GM10266 (cell line): ENCODE measurements at regions not wholly inside any gene's neighbourhood (a gene's known extent, or its start where the extent isn't known, plus 50 kb on each side); places are given as distances from the start of the nearest gene placed in this dataset.

ENCODE experiments used
- DNase-seq: peaks from one replicate; pipeline ENCODE4 v3.0.0; 2012; ENCODE audit errors: extremely low spot score
- TF ChIP-seq, protein P1 (sequence below): IDR thresholded peaks from 2 replicates; pipeline ENCODE4 v1.5.1; 2012; ENCODE audit warnings: mild to moderate bottlenecking, low read depth; ENCODE audit not compliant: control insufficient read depth, insufficient read depth; ENCODE audit errors: missing control alignments

DNA sequence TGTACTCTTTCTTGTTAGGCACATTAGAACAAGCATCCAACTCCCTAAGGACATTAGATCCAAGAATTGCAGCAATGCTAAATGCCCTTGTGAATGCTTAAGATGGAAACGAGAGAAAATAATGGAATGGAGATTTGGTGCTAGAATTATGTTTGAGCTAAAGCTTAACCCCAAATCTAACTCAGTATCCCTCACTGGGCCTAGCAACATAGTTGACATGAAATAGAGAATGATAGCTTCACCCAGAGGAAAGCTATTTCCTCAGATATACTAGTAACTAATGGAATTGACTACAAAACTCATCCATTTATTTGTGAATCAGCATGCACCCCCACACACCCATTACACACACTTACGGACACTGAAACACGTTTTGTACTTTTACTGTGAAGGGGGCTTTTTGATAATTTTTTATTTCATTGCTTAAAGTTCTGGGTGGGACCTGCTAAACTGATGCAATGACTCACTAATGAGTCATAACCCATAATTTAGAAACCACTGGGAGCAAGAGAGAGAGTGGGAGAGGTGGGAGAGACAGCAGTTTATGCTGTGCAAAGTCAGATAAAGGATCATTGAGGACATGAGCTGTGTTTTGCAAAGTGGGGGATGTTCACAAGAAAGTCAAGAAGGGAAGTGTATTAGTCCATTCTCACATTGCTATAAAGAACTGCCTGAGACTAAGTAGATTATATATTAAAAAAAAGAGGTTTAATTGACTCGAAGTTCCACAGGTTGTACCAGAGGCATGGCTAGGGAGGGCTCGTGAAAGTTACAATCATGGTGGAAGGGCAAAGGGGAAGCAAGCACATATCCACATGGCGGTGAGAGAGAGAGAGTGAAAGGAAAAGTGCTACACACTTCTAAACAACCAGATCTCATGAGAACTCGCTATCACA lies 382.7 kb downstream of the SFMBT2 start:
- TF ChIP-seq, protein P1, sequence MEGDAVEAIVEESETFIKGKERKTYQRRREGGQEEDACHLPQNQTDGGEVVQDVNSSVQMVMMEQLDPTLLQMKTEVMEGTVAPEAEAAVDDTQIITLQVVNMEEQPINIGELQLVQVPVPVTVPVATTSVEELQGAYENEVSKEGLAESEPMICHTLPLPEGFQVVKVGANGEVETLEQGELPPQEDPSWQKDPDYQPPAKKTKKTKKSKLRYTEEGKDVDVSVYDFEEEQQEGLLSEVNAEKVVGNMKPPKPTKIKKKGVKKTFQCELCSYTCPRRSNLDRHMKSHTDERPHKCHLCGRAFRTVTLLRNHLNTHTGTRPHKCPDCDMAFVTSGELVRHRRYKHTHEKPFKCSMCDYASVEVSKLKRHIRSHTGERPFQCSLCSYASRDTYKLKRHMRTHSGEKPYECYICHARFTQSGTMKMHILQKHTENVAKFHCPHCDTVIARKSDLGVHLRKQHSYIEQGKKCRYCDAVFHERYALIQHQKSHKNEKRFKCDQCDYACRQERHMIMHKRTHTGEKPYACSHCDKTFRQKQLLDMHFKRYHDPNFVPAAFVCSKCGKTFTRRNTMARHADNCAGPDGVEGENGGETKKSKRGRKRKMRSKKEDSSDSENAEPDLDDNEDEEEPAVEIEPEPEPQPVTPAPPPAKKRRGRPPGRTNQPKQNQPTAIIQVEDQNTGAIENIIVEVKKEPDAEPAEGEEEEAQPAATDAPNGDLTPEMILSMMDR, result no peak
- no peak for DNase-seq

DNA sequence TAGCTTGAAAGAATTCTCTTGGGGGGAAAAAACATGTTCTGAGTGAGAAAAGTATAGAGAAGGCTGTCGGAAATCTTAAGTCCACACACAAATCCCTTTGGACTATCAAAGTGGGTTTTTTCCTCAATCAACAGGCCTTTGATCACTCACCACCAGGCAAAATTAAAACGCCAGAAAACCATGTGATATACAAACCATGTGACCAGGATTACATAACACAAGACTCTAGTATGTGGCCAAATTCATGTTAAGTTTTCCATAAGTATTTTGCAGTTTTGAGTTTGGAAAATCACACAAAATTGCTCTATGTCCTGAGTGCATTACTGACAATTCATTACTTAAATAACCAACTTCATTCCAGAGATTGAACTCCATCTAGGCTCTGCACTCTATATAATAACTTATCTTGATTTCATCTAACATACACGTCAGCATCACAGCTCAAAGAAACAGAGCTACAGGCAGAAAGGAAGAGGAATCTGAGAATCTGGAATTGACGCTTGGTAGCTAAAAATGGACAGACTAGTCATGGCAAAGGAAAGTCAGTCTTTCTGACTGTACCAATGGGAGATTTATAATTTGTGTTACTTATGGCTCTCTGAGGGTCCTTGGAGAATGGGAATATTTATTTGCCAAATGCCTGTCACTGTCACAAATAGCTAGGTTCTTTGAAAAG lies 383.5 kb downstream of the SFMBT2 start:
- DNase-seq, result no peak
- TF ChIP-seq, protein P1, result no peak

DNA sequence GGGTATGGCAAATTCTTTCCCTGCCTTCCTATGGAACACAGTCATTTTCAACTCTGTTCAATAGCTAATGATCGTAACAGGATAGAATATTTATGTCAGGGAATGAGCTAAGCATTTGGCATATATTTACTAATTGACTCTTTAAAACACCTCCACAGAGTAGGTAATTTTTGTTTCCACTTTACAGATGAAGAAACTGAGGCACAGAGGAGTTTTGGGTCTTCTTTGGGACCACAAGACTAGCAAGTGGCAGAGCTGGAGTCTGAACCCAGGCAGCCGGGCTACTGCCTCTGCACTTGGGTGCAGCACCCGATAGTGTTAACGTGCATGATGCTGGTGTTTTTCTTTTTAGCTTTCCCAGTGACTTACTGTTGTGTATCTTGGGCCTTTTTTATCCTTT lies 384.0 kb downstream of the SFMBT2 start:
- TF ChIP-seq, protein P1, result no peak
- no peak for DNase-seq

DNA sequence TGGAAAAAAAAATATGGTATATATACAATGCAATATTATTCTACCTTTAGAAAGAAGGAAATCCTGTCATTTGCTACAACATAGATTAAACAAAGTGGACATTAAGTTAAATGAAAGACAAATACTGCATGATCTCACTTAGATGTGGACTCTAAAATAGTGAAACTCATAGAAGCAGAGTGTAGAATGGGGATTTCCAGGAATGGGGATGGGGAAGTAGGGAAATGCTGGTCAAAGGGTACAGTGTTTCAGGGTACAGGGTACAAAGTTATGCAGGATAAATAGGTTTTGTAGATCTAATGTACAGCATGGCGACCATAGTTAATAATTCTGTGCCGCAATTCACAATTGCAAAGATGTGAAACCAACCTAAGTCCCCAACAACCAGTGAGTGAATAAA lies 385.5 kb downstream of the SFMBT2 start:
- no peak for DNase-seq
- TF ChIP-seq, protein P1, result no peak

DNA sequence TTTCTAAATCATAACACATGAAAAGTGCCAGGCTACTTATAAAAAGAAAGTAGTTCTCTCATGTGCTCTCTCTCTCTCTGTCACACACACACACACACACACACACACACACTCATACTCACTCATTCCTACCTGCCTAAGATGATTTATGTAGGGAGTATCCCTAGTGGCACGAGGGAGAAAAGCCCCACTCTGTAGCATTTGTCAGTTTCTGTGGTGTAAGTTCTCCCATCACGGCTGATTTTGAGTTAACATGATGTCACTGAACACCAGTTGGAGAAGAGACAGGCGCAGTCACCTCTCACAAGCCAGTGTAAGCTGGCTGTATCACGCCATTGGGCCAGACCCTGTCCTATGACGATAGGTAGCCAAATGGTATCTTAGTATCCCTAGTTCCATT lies 395.4 kb downstream of the SFMBT2 start:
- TF ChIP-seq, protein P1, result no peak

DNA sequence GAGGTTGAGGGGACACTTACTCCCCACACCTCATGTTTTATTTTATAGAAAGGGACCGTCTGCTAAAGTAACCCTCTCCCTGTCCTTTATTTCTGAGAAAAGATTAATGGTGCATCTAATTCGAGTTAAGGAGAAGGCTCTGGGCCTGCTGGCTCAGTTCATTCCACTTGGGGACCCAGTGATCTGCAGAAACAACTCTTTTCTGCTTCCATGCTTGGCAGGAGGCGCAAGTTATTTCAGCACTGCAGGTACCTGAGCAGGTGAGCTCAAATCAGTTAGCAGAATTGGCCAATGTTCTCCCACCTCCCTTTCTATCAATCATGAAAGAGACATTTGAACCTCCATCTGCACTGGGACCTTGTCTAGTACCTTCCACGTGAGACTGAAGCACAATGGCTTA lies 396.1 kb downstream of the SFMBT2 start:
- DNase-seq, result no peak
- TF ChIP-seq, protein P1, result no peak

More for the DNA sequence above, 395.4 kb downstream of the SFMBT2 start:
- DNase-seq, result no peak

DNA sequence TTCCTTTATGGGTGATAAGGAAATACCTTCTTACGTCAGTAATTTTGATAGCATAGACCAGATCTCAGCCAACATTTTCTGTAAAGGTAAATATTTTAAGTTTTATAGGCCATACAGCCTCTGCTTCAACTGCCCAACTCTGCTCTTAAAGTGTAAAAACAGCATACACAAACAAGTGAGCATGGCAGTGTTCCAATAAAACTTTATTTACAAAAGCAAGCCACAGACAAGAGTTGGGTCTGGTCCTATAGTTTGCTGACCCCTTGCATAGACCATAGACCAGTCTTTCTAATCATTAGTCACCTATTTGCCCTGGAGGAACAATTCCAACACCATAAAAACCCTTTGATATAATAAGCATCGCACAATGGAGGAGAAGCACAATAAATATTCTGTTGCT lies 398.8 kb downstream of the SFMBT2 start:
- DNase-seq, result no peak
- TF ChIP-seq, protein P1, result no peak
